ENCODE measurements at regions not wholly inside any gene's neighbourhood (a gene's known extent, or its start where the extent isn't known, plus 50 kb on each side); places are given as distances from the start of the nearest gene placed in this dataset.
"Not testable (repeated sequence)": the region's sequence is repeated elsewhere in the genome, so short reads cannot be mapped to it uniquely, and the experiment has no call there.

GRCh38 chr10:81439445-81439844 is 435.5 kb upstream of the NRG3 start:
- DNase-seq (ENCODE audit: insufficient read length, low spot score): no peak
- no peak for TF ChIP-seq CTCF (IDR thresholded peaks at IDR 0.05; ENCODE audit: insufficient read depth, missing control alignments)
- no peak for FAIRE-seq

GRCh38 chr10:81441624-81442023 is 433.4 kb upstream of the NRG3 start:
- not testable (repeated sequence) for DNase-seq (ENCODE audit: insufficient read length, low spot score); FAIRE-seq

- no peak for FAIRE-seq
- no peak for DNase-seq (ENCODE audit: insufficient read length, low spot score)
- no peak for TF ChIP-seq CTCF (IDR thresholded peaks at IDR 0.05; ENCODE audit: insufficient read depth, missing control alignments)
These were observed 430.6 kb upstream of the NRG3 start for GRCh38 chr10:81444242-81444929.

GRCh38 chr10:81450651-81451050 is 424.3 kb upstream of the NRG3 start:
- TF ChIP-seq CTCF (IDR thresholded peaks at IDR 0.05; ENCODE audit: insufficient read depth, missing control alignments): no peak
- FAIRE-seq (no peak), DNase-seq (ENCODE audit: insufficient read length, low spot score) (no peak)

GRCh38 chr10:81472927-81473470 is 402.0 kb upstream of the NRG3 start:
- FAIRE-seq: no peak
- no peak for DNase-seq (ENCODE audit: insufficient read length, low spot score)

GRCh38 chr10:81473755-81474154 is 401.2 kb upstream of the NRG3 start:
- DNase-seq (ENCODE audit: insufficient read length, low spot score): no peak
- TF ChIP-seq CTCF (IDR thresholded peaks at IDR 0.05; ENCODE audit: insufficient read depth, missing control alignments): no peak
- no peak for FAIRE-seq

More at GRCh38 chr10:81472927-81473470, 402.0 kb upstream of the NRG3 start:
- no peak for TF ChIP-seq CTCF (IDR thresholded peaks at IDR 0.05; ENCODE audit: insufficient read depth, missing control alignments)

GRCh38 chr10:81479316-81479715 is 395.7 kb upstream of the NRG3 start:
- FAIRE-seq (no peak), DNase-seq (ENCODE audit: insufficient read length, low spot score) (no peak)
- TF ChIP-seq CTCF (IDR thresholded peaks at IDR 0.05; ENCODE audit: insufficient read depth, missing control alignments): no peak

All from D721Med (cell line).